Retina (tissue), 1 donor: ENCODE measurements at regions not wholly inside any gene's neighbourhood (a gene's known extent, or its start where the extent isn't known, plus 50 kb on each side); places are given as distances from the start of the nearest gene placed in this dataset.

ENCODE experiments used
- DNase-seq: peaks from one replicate; pipeline ENCODE4 v3.0.0-alpha.2; 2016

- no peak for DNase-seq
Measured at GRCh38 chr3:102753901-102754300, 319.1 kb downstream of the ZPLD1 start.

- DNase-seq, result no peak
Measured at GRCh38 chr3:102756706-102757105, 321.9 kb downstream of the ZPLD1 start.

GRCh38 chr3:102757950-102758349 is 323.1 kb downstream of the ZPLD1 start:
- DNase-seq, result no peak

- no peak for DNase-seq
Measured at GRCh38 chr3:102761766-102762165, 327.0 kb downstream of the ZPLD1 start.

- no peak for DNase-seq
Measured at GRCh38 chr3:102790747-102791325, 356.0 kb downstream of the ZPLD1 start.

DNA sequence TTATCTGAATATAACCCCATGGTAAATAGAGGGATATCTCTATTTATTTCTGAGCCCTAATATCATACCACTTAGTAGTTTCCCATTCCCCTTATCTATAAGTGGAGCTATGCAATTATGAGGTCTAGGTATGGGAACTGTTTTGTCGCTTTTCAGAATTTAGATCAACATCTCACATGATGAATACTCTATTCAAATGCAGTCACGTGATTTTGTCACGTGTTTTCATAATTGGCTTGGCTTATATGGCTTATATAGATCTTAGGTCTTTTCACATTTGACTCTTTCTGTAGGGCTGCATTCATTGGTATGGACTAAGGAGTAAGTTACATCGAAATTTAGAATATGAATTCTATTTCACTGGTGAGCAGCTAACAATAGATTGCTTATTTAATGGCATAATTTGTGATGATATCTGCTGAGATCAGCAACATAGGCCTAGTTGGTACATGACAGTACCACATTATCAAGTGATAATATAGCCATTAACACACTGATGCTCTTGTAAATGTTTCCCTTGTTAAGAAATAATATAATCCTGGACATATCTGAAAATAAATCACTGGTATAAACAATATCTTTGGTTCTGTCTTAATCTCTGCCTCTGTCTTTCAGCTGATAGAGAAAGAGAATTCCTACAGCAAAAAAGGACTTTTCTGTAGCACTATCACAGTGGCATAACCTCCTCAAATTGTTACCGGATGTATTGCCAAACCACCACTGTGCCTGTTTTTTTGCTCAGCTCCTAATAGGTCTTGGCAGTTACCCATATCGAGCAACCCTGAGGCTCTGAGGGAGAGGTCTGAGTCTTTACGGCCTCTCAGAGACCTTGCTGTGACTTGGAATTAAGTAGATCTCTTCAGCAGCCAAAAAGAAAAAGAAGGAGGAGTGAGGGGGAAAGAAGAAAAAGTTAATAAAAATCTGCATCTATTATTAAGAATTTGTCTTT is 357.1 kb downstream of the ZPLD1 start:
- DNase-seq, result no peak

GRCh38 chr3:102796804-102797203 is 362.0 kb downstream of the ZPLD1 start:
- DNase-seq, result no peak

DNA sequence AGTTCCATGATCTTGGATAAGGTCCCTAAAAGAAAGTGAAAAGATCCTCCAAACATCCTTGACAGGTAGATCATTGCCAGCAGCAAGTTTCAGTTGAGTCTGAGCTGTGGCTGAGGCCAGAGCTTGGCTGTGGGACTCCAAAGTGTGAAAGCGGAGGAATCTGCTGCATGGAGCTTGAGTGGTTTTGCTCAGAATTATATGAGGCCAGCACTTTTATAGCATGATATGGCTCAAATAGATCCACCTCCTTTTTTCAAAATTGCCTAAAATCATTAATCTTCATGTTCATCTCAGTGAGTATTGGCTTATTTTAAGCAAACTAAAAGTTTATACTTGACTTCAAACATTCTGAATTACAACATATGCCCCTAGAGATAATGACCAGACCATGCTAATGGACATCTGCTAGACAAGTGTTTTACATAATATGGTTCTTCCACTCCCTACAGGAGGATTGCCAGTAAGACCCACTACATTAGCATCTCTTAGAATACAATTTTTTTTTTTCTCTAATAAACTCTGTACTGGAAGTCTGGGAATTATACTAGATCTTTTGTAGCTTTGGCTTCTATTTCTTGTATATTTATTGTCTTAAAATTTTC is 368.1 kb downstream of the ZPLD1 start:
- no peak for DNase-seq

DNA sequence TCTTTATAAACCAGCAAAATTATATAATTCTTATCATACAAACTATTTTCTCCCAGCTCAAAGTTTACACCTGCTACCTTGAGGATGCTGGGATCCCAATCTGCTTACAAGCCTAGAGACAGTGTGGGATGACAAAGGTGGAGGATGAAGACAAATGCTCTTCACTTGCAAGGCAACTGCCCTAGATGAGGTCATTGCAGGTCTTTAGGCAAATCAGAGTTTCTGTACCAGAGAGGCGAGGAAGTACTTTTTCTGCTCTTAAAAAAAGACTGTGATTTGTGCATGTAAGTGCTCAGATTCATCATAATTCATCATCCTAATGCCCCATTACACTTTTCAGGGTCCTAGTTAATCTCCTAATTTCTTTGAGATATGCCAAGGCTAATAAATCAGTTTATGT is 376.1 kb downstream of the ZPLD1 start:
- DNase-seq, result no peak

GRCh38 chr3:102826636-102827035 is 391.8 kb downstream of the ZPLD1 start:
- no peak for DNase-seq

GRCh38 chr3:102827386-102827785 is 392.6 kb downstream of the ZPLD1 start:
- DNase-seq, result no peak

DNA sequence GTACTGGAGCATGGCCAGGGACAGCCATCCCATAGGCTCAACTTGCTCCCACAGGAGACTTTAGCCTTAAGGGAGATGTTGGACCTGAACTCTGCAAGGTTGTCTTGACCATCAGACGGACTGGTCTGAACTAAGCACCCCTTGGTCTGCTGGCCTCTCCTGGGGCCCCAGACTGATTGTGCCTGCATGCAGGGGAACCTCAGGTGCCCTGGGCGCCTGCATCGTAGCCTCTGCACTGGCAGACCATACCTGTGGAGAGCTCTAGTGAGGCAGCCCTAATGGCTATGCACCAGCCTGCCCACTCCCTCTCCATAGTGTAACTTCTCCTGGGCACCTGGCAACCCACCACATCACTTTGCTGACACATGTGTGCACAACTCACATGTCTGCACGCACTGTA is 395.6 kb downstream of the ZPLD1 start:
- no peak for DNase-seq

DNA sequence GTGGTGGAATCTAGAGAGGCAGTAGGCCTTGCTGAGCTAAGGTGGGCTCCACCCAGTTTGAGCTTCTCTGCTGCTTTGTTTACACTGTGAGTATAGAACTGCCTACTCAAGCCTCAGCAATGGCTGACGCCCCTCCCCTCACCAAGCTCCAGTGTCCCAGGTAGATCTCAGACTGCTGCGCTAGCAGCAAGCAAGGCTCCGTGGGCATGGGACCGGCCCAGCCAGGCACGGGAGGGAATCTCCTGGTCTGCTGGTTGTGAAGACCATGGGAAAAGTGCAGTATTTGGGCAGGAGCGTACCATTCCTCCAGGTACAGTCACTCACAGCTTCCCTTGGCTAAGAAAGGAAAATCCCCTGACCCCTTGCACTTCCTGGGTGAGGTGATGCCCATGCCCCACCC is 407.1 kb downstream of the ZPLD1 start:
- DNase-seq, result no peak

DNA sequence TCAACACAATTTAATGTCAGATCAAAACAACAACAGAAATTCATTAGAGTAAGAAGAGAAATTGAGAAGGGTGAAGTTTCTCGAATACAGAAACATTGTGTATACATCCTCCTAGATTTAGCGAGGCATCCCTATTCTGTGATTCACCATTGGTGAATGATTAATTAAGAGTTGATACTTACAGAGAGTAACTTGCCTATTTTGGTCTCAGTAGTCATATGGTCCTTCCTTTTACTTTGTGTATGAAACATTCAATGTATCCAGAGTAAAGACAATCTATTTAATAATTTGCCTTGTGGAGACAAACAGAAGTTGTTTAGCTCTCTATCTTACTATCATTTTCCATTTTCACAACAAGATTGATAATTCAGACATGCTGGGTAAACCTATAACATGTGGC is 432.0 kb downstream of the ZPLD1 start:
- no peak for DNase-seq

DNA sequence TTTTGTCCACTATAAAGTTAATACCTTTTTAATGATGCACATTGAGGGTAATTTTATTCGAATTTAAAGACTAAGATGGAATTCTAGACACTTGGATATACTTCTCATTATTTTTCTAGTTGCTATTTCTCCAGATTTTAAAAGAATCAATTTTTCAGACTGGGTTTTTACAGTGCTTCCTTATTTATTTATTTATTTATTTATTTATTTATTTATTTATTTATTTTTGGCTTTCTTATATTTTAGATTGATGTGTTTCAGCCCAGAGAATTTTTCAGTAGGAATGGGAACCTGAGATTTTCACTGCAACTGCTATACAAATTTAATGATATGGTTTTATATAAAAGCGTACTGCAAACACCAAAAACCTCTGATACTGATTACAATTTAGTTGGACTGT is 448.7 kb downstream of the ZPLD1 start:
- DNase-seq, result no peak

DNA sequence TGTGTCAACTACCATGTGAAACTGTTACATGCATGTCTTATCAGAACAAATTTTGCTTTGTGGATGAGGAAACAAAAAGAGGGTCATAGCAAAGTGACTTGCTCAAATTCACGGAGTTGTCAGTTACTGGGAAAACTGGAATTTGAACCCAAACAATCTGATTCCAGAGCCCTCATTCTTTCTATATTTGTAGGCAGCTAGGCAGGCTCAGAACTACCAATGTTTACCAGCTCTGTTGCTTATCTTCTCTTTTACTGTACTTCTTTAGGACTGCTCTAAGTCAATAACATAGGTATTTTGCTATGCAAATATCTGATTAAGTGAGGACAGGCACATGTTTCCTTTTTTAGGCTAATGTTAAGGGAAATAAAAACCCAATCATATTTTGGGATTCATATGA is 450.5 kb downstream of the ZPLD1 start:
- no peak for DNase-seq

DNA sequence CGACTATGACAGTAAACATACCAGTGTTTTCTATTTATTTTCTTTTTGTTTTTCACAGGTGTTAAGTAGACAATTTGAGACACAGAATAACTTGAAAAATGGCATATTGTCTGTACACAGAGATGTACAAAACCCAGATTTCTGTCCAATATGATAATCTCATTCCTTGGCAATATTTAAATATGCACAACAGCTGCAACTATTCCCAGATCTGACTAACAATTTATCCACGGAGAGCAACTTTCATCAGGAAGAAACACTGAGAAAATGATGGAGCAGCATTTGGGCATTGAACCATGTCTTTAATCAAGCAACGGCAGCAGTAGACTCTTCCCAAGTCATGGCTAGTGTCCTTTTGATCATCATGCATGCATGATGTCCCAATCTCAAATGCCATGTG is 452.6 kb downstream of the ZPLD1 start:
- peak; percentile 29 for DNase-seq

GRCh38 chr3:102896851-102897621 is 462.2 kb downstream of the ZPLD1 start:
- DNase-seq, result no peak

DNA sequence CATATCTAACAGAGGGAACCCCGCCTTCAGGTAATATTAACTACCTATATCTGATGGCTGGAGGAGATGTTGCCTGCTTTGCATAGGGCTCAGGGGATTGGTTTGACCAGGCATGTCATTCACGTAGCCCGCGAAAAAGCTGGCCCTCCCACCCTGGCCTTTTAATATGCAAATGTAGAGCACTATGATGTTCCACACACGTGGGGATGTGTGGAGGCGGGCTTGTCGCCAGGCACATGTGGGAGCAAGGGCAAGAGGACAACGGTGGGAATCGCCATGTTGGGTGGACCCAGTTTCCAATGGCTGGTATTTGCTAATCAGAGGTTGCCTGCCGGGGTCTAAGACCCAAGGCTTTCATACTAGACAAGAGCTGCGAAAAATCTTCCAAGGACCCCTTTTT is 469.8 kb downstream of the ZPLD1 start:
- no peak for DNase-seq

DNA sequence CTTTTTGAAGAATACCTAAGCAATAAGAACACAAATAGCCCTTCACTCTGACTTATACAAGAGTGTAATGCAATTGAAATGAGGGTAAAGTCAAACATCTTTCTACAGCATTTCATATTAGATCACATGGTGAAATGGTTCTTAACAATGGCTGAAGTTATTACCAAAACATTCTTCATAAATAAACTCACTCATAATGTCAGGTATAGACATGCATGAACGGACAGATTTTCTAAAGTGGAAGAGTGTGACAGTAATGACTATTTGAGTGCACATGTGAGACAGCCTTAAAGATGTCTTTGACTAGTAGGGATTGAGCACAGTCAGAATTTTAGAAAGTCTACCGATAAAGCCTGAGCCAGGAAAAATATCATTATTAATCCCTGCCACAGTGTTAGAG is 471.0 kb downstream of the ZPLD1 start:
- no peak for DNase-seq

DNA sequence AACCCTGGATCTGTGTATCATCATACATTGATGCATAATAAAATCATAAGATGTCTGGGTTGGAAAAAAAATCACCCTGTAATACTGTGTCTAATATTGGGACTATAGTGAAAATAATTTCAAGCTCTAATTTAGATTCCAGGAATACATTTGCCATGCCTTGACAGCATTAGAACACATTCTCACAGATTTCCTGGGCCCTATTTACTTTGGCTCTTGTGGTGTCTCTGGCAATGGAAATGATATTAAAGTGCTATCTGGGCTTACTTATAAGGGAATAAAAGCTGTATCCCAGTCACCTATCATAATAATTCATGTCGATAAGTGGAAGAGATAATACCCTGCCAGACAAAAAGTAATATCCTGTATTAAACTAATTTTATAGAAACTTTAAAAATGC is 472.0 kb downstream of the ZPLD1 start:
- DNase-seq, result no peak

- DNase-seq, result no peak
Measured at GRCh38 chr3:102909904-102910303, 475.1 kb downstream of the ZPLD1 start.

DNA sequence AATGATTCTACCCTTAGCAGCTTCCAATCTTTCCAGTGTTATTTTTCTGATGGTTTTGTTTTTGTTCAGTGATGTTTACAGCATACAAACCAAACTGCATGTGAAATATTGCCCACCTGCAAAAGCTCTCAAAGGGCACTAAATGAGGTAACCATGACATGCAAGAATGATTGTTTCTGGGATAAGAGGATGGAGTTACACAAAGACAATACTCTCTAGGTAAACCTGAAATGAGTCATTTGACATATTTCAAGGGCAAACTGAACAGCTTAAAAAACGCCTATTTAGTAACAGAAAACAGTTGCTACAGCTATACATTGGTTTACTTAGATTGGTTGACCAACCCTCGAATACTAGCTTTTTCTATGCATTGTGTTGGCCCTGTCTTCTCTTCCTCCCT is 481.7 kb downstream of the ZPLD1 start:
- DNase-seq, result no peak
